Fibroblast of lung (primary cell): ENCODE measurements at regions not wholly inside any gene's neighbourhood (a gene's known extent, or its start where the extent isn't known, plus 50 kb on each side); places are given as distances from the start of the nearest gene placed in this dataset.

Experiments used
- DNase-seq, 2 donors: peaks; one replicate each; pipeline versions ENCODE4 v3.0.0 to v3.0.0-alpha.2; 2010; ENCODE audit warnings: low read depth in 2 of 2
- H2AFZ ChIP-seq: 2 replicates; pipeline ENCODE4 v1.5.1; 2012; ENCODE audit warnings: low read length, control low read depth, inconsistent platforms
- H3K27ac ChIP-seq: 2 replicates; pipeline ENCODE4 v1.5.1; 2011; ENCODE audit warnings: low read length, control low read depth; ENCODE audit not compliant: insufficient read depth
- H3K27me3 ChIP-seq: 2 replicates; pipeline ENCODE4 v1.5.1; 2011; ENCODE audit warnings: mild to moderate bottlenecking, low read length; ENCODE audit not compliant: control insufficient read depth, insufficient read depth
- H3K36me3 ChIP-seq: 2 replicates; pipeline ENCODE4 v1.5.1; 2011; ENCODE audit warnings: low read length; ENCODE audit not compliant: control insufficient read depth, insufficient read depth
- H3K4me1 ChIP-seq: 2 replicates; pipeline ENCODE4 v1.5.1; 2011; ENCODE audit warnings: low read length; ENCODE audit not compliant: control insufficient read depth, insufficient read depth; ENCODE audit errors: extremely low read depth
- H3K4me2 ChIP-seq: 2 replicates; pipeline ENCODE4 v1.5.1; 2011; ENCODE audit warnings: low read length, control low read depth; ENCODE audit not compliant: insufficient read depth; ENCODE audit errors: extremely low read depth
- H3K4me3 ChIP-seq, 4 experiments: fragments of 200-600 bp in 1 of 4; sonication (generic) in 1 of 4; replicated peaks in 1 of 4; 2 replicates each; pipeline ENCODE4 v1.5.1; 2011 to 2016; ENCODE audit warnings: low read length in 4 of 4, low read depth in 3 of 4, mild to moderate bottlenecking in 3 of 4, control low read depth in 2 of 4, inconsistent platforms in 1 of 4, mixed read lengths in 1 of 4; ENCODE audit not compliant: insufficient read depth in 1 of 4; ENCODE audit errors: control extremely low read depth in 1 of 4
- H3K79me2 ChIP-seq: 2 replicates; pipeline ENCODE4 v1.5.1; 2012; ENCODE audit warnings: mild to moderate bottlenecking, low read length, inconsistent platforms; ENCODE audit not compliant: control insufficient read depth, insufficient read depth
- H3K9ac ChIP-seq: 2 replicates; pipeline ENCODE4 v1.5.1; 2011; ENCODE audit warnings: mild to moderate bottlenecking, low read length, control low read depth; ENCODE audit not compliant: insufficient read depth
- H3K9me3 ChIP-seq: 2 replicates; pipeline ENCODE4 v1.5.1; 2012; ENCODE audit warnings: low read depth, low read length; ENCODE audit not compliant: control insufficient read depth, insufficient read depth
- H4K20me1 ChIP-seq: 2 replicates; pipeline ENCODE4 v1.5.1; 2011; ENCODE audit warnings: low read length; ENCODE audit not compliant: control insufficient read depth, insufficient read depth; ENCODE audit errors: extremely low read depth
- EZH2 ChIP-seq: IDR thresholded peaks from 2 replicates; pipeline ENCODE4 v1.5.1; 2012; ENCODE audit warnings: low read length, control low read depth, mild to moderate bottlenecking; ENCODE audit errors: missing control alignments
- TF ChIP-seq, protein P1 (sequence below), 2 donors: IDR thresholded peaks in 1 of 2; conservative IDR thresholded peaks in 1 of 2; 1 replicate in 1 of 2; 2 replicates in 1 of 2; pipeline ENCODE4 v1.5.1; 2011 to 2012; ENCODE audit warnings: low read length in 2 of 2, control low read depth in 1 of 2, inconsistent platforms in 1 of 2, low read depth in 1 of 2, mild to moderate bottlenecking in 1 of 2

- Histone ChIP-seq H3K27me3 (no peaks in the 10 kb centered on the region), H3K9me3 (no peaks in the 10 kb centered on the region), H3K27ac (no peak overlapping the region), H3K79me2 (no peaks in the 10 kb centered on the region), H3K36me3 (no peaks in the 10 kb centered on the region), H3K4me2 (no peak overlapping the region), H4K20me1 (no peaks in the 10 kb centered on the region), H3K9ac (no peak overlapping the region), H3K4me3 (no peak overlapping the region), H2AFZ (no peak overlapping the region), H3K4me1 (no peaks in the 10 kb centered on the region)
- DNase-seq = no peak
- no peak for TF ChIP-seq EZH2
Observed at GRCh38 chr2:6031200-6031867, 339.1 kb downstream of the SOX11 start.

DNA sequence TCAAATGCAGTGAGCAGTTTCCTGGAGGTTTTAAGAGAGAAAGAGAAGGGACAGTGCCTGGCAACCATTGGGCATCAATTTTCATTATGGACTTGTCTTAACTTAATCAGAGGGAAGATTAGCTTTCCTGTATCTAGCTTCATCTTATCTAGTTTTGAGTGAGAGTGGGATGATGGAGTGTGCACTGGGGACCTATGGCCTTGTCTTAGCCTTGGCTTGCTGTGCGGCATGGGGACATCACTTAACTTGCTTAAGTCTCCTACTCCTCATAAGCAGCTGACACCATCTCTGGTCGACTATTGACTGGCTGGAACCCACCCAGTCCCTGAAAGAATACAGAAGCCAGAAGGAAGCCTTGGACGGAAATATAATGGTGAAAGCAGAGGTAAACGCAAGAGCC is 344.0 kb downstream of the SOX11 start:
- Histone ChIP-seq H3K4me3 (no peak overlapping the region), H4K20me1 (no peaks in the 10 kb centered on the region), H3K27ac (no peak overlapping the region), H3K9me3 (no peaks in the 10 kb centered on the region), H2AFZ (no peak overlapping the region), H3K27me3 (no peaks in the 10 kb centered on the region), H3K9ac (no peak overlapping the region), H3K36me3 (no peaks in the 10 kb centered on the region), H3K79me2 (no peaks in the 10 kb centered on the region), H3K4me2 (no peak overlapping the region), H3K4me1 (no peaks in the 10 kb centered on the region)
- DNase-seq = no peak
- TF ChIP-seq, protein P1, sequence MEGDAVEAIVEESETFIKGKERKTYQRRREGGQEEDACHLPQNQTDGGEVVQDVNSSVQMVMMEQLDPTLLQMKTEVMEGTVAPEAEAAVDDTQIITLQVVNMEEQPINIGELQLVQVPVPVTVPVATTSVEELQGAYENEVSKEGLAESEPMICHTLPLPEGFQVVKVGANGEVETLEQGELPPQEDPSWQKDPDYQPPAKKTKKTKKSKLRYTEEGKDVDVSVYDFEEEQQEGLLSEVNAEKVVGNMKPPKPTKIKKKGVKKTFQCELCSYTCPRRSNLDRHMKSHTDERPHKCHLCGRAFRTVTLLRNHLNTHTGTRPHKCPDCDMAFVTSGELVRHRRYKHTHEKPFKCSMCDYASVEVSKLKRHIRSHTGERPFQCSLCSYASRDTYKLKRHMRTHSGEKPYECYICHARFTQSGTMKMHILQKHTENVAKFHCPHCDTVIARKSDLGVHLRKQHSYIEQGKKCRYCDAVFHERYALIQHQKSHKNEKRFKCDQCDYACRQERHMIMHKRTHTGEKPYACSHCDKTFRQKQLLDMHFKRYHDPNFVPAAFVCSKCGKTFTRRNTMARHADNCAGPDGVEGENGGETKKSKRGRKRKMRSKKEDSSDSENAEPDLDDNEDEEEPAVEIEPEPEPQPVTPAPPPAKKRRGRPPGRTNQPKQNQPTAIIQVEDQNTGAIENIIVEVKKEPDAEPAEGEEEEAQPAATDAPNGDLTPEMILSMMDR (conservative IDR thresholded peaks at IDR 0.05 in 1 of 2, IDR thresholded peaks at IDR 0.05 in 1 of 2; ENCODE audit: low read depth in 1 of 2, low read length in 2 of 2) = no peak
- no peak for TF ChIP-seq EZH2

DNA sequence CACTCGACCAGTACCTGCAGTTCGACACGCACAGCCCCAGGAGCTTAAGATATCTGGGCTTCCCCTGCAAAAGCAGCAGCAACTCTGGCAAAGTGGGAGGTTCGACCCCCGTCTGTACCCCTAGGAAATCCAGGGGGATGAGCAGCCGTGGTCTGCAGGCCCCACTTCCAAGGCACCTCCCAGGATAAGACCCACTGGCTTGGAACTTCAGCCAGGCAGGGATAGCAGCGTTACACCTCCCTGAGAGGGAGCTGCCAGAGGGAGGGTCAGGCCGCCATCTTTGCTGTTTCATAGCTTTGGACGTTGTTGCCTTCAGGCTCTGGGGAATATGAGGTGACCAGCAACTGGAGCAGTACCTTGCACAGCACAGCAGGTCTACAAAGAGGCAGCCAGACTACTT is 351.1 kb downstream of the SOX11 start:
- no peak overlapping the region for H3K9ac ChIP-seq
- H3K4me1 ChIP-seq = no peaks in the 10 kb centered on the region
- H3K9me3 ChIP-seq = no peaks in the 10 kb centered on the region
- no peak overlapping the region for H2AFZ ChIP-seq
- TF ChIP-seq, protein P1 (conservative IDR thresholded peaks at IDR 0.05 in 1 of 2, IDR thresholded peaks at IDR 0.05 in 1 of 2; ENCODE audit: low read depth in 1 of 2, low read length in 2 of 2) = no peak
- TF ChIP-seq EZH2 = no peak
- no peaks in the 10 kb centered on the region for H3K79me2 ChIP-seq
- no peaks in the 10 kb centered on the region for H3K36me3 ChIP-seq
- no peaks in the 10 kb centered on the region for H3K27me3 ChIP-seq
- no peaks in the 10 kb centered on the region for H4K20me1 ChIP-seq
- no peak overlapping the region for H3K4me3 ChIP-seq
- no peak for DNase-seq
- H3K4me2 ChIP-seq = no peak overlapping the region
- H3K27ac ChIP-seq = no peak overlapping the region
